ENCODE measurements at regions not wholly inside any gene's neighbourhood (a gene's known extent, or its start where the extent isn't known, plus 50 kb on each side); places are given as distances from the start of the nearest gene placed in this dataset.

- Histone ChIP-seq H3K9me3 (no peaks in the 10 kb centered on the region), H3K4me3 (ENCODE audit: low read depth in 2 of 2, low read length in 1 of 2) (no peak overlapping the region), H3K27me3 (ENCODE audit: insufficient read depth) (no peaks in the 10 kb centered on the region), H3F3A (replicated peaks; ENCODE audit: insufficient read depth) (no peaks in the 10 kb centered on the region), H2AFZ (ENCODE audit: low read depth) (no peak overlapping the region), H3K4me1 (ENCODE audit: control insufficient read depth in 1 of 2, insufficient read depth in 2 of 2, low read depth in 1 of 2, low read length in 1 of 2) (no peaks in the 10 kb centered on the region), H3K79me2 (ENCODE audit: insufficient read depth) (no peaks in the 10 kb centered on the region), H3K36me3 (replicated peaks in 1 of 2; ENCODE audit: control insufficient read depth in 1 of 2, insufficient read depth in 2 of 2, low read length in 1 of 2) (no peaks in the 10 kb centered on the region), H3K9ac (no peak overlapping the region), H3K27ac (ENCODE audit: low read depth in 2 of 2, low read length in 1 of 2) (no peak overlapping the region), H4K20me1 (ENCODE audit: insufficient read depth) (no peaks in the 10 kb centered on the region), H3K4me2 (no peak overlapping the region), H3K9me2 (no peaks in the 10 kb centered on the region)
- WGBS (ENCODE audit: low lambda C conversion rate), result 48% methylated on average over 5 of the region's 5 CpGs
- ChIA-PET POLR2A (no interaction called here), CTCF (no interaction called here)
- DNase-seq, result no peak
- TF ChIP-seq GATA2 (CRISPR knock-in tag; IDR thresholded peaks at IDR 0.05), result no peak
- no peak for TF ChIP-seq TEAD4 (IDR thresholded peaks at IDR 0.05; ENCODE audit: borderline replicate concordance, insufficient read depth)
- no peak for TF ChIP-seq NFIC (IDR thresholded peaks at IDR 0.05; ENCODE audit: borderline replicate concordance)
- TF ChIP-seq MAX (IDR thresholded peaks at IDR 0.05; ENCODE audit: low read depth), result no peak
Measured at GRCh38 chr13:111621164-111621563, 300.7 kb downstream of the TEX29 start.

- Histone ChIP-seq H4K20me1 (ENCODE audit: insufficient read depth) (no peaks in the 10 kb centered on the region), H3K9ac (no peak overlapping the region), H3K4me3 (ENCODE audit: low read depth in 2 of 2, low read length in 1 of 2) (no peak overlapping the region), H3F3A (replicated peaks; ENCODE audit: insufficient read depth) (no peaks in the 10 kb centered on the region), H3K36me3 (replicated peaks in 1 of 2; ENCODE audit: control insufficient read depth in 1 of 2, insufficient read depth in 2 of 2, low read length in 1 of 2) (no peaks in the 10 kb centered on the region), H3K4me2 (no peak overlapping the region), H3K9me3 (no peaks in the 10 kb centered on the region), H3K27ac (ENCODE audit: low read depth in 2 of 2, low read length in 1 of 2) (no peak overlapping the region), H3K27me3 (ENCODE audit: insufficient read depth) (no peaks in the 10 kb centered on the region), H2AFZ (ENCODE audit: low read depth) (no peak overlapping the region), H3K9me2 (no peaks in the 10 kb centered on the region), H3K4me1 (ENCODE audit: control insufficient read depth in 1 of 2, insufficient read depth in 2 of 2, low read depth in 1 of 2, low read length in 1 of 2) (no peaks in the 10 kb centered on the region), H3K79me2 (ENCODE audit: insufficient read depth) (no peaks in the 10 kb centered on the region)
- 59% methylated on average over 3 of the region's 21 CpGs for WGBS (ENCODE audit: low lambda C conversion rate)
- ChIA-PET CTCF (no interaction called here), POLR2A (no interaction called here)
- TF ChIP-seq JUND (IDR thresholded peaks at IDR 0.05) (no peak), USF2 (IDR thresholded peaks at IDR 0.05; ENCODE audit: borderline replicate concordance, low read depth, low read length) (no peak), RCOR1 (IDR thresholded peaks at IDR 0.05; ENCODE audit: low read length) (no peak), YY1 (IDR thresholded peaks at IDR 0.05; ENCODE audit: low read depth) (no peak), GATA2 (CRISPR knock-in tag; IDR thresholded peaks at IDR 0.05) (no peak), USF1 (IDR thresholded peaks at IDR 0.05; ENCODE audit: borderline replicate concordance, low read depth) (no peak), NFIC (IDR thresholded peaks at IDR 0.05; ENCODE audit: borderline replicate concordance) (no peak), ZBTB33 (IDR thresholded peaks at IDR 0.05; ENCODE audit: borderline replicate concordance, low read depth) (no peak)
- DNase-seq, result no peak
Measured at GRCh38 chr13:111622051-111622531, 301.6 kb downstream of the TEX29 start.

Measured in SK-N-SH (cell line).